DND-41 (cell line): ENCODE measurements at regions not wholly inside any gene's neighbourhood (a gene's known extent, or its start where the extent isn't known, plus 50 kb on each side); places are given as distances from the start of the nearest gene placed in this dataset.

ENCODE experiments used
- ATAC-seq: fragments of 200-7000 bp; cut with Tn5 transposase; 3 replicates; pipeline ENCODE4 v1.9.1; 2021; ENCODE audit warnings: low read depth; ENCODE audit not compliant: insufficient read depth
- DNase-seq: peaks from one replicate; pipeline ENCODE4 v3.0.0-alpha.2; 2020
- H2AFZ ChIP-seq: 2 replicates; pipeline ENCODE4 v1.6.0; 2012; ENCODE audit warnings: low read depth, low read length
- H3K27ac ChIP-seq: 2 replicates; pipeline ENCODE4 v1.5.1; 2012; ENCODE audit warnings: low read length, inconsistent platforms
- H3K27me3 ChIP-seq: fragments of 200-600 bp; sonication (generic); 2 replicates; pipeline ENCODE4 v1.6.0; 2012; ENCODE audit warnings: low read length, mild to moderate bottlenecking, inconsistent platforms; ENCODE audit not compliant: insufficient read depth, poor library complexity
- H3K36me3 ChIP-seq: 2 replicates; pipeline ENCODE4 v1.5.1; 2012; ENCODE audit warnings: low read length, inconsistent platforms; ENCODE audit not compliant: insufficient read depth
- H3K4me1 ChIP-seq: 2 replicates; pipeline ENCODE4 v1.5.1; 2012; ENCODE audit warnings: mild to moderate bottlenecking, low read length; ENCODE audit not compliant: insufficient read depth
- H3K4me2 ChIP-seq: 2 replicates; pipeline ENCODE4 v1.6.0; 2012; ENCODE audit warnings: mild to moderate bottlenecking, moderate library complexity, low read length, inconsistent platforms; ENCODE audit not compliant: insufficient read depth
- H3K4me3 ChIP-seq, 2 experiments: fragments of 200-600 bp in 1 of 2; shearing (Covaris generic) in 1 of 2; 2 replicates each; pipeline ENCODE4 v1.5.1; 2012 to 2016; ENCODE audit warnings: inconsistent platforms in 2 of 2, low read length in 2 of 2, mild to moderate bottlenecking in 2 of 2, low read depth in 1 of 2, moderate library complexity in 1 of 2
- H3K79me2 ChIP-seq: 2 replicates; pipeline ENCODE4 v1.6.0; 2012; ENCODE audit warnings: low read length, inconsistent platforms; ENCODE audit not compliant: insufficient read depth
- H3K9ac ChIP-seq: 2 replicates; pipeline ENCODE4 v1.6.0; 2012; ENCODE audit warnings: low read depth, mild to moderate bottlenecking, inconsistent platforms, low read length, moderate library complexity
- H3K9me3 ChIP-seq: 2 replicates; pipeline ENCODE4 v1.5.1; 2012; ENCODE audit warnings: low read length, moderate library complexity, mild to moderate bottlenecking, inconsistent platforms; ENCODE audit not compliant: insufficient read depth, severe bottlenecking
- H4K20me1 ChIP-seq: 2 replicates; pipeline ENCODE4 v1.6.0; 2012; ENCODE audit warnings: low read length; ENCODE audit not compliant: insufficient read depth
- CTCF ChIP-seq: IDR thresholded peaks from 2 replicates; pipeline ENCODE4 v1.5.1; 2012; ENCODE audit warnings: borderline replicate concordance, low read length, moderate library complexity, mild to moderate bottlenecking; ENCODE audit not compliant: poor library complexity, severe bottlenecking; ENCODE audit errors: extremely low read depth
- EZH2 ChIP-seq: IDR thresholded peaks from 3 replicates; pipeline ENCODE4 v1.6.1; 2012; ENCODE audit warnings: borderline replicate concordance, low read depth, mild to moderate bottlenecking, moderate library complexity, low read length, inconsistent platforms; ENCODE audit not compliant: severe bottlenecking

- no peak for ATAC-seq
- H3K27ac ChIP-seq = no peak overlapping the region
- TF ChIP-seq EZH2 (no peak), CTCF (no peak)
- no peaks in the 10 kb centered on the region for H3K79me2 ChIP-seq
- no peaks in the 10 kb centered on the region for H3K36me3 ChIP-seq
- no peaks in the 10 kb centered on the region for H3K9me3 ChIP-seq
- H2AFZ ChIP-seq = no peak overlapping the region
- DNase-seq = no peak
- H4K20me1 ChIP-seq = no peaks in the 10 kb centered on the region
- H3K4me3 ChIP-seq = no peak overlapping the region
- H3K4me2 ChIP-seq = no peak overlapping the region
- H3K9ac ChIP-seq = no peak overlapping the region
- H3K4me1 ChIP-seq = no peaks in the 10 kb centered on the region
- no peaks in the 10 kb centered on the region for H3K27me3 ChIP-seq
These were observed 186.8 kb downstream of the QDPR start for GRCh38 chr4:17325098-17325497.

- Histone ChIP-seq H3K4me3 (no peak overlapping the region), H4K20me1 (no peaks in the 10 kb centered on the region), H3K9ac (no peak overlapping the region), H2AFZ (no peak overlapping the region), H3K4me2 (no peak overlapping the region), H3K4me1 (no peaks in the 10 kb centered on the region), H3K9me3 (no peaks in the 10 kb centered on the region), H3K27me3 (no peaks in the 10 kb centered on the region), H3K27ac (no peak overlapping the region), H3K79me2 (no peaks in the 10 kb centered on the region), H3K36me3 (no peaks in the 10 kb centered on the region)
- ATAC-seq = no peak
- DNase-seq = no peak
- peak; percentile 25 for TF ChIP-seq CTCF
- TF ChIP-seq EZH2 = no peak
These were observed 187.5 kb downstream of the QDPR start for GRCh38 chr4:17324386-17324830.

- TF ChIP-seq CTCF (no peak), EZH2 (no peak)
- ATAC-seq = no peak
- Histone ChIP-seq H2AFZ (0 out of 2 replicates have a peak overlapping the region, but pooled peaks have one; percentile 21), H3K4me2 (no peak overlapping the region), H3K36me3 (no peaks in the 10 kb centered on the region), H3K9me3 (no peaks in the 10 kb centered on the region), H3K27me3 (no peaks in the 10 kb centered on the region), H3K79me2 (no peaks in the 10 kb centered on the region), H3K4me1 (no peaks in the 10 kb centered on the region), H3K27ac (no peak overlapping the region), H4K20me1 (no peaks in the 10 kb centered on the region), H3K9ac (no peak overlapping the region), H3K4me3 (no peak overlapping the region)
- DNase-seq = no peak
These were observed 188.1 kb downstream of the QDPR start for GRCh38 chr4:17323554-17324385.
